CD4-positive, alpha-beta T cell treated with Interleukin-21 for 1 hour (primary cell): ENCODE measurements at regions not wholly inside any gene's neighbourhood (a gene's known extent, or its start where the extent isn't known, plus 50 kb on each side); places are given as distances from the start of the nearest gene placed in this dataset.
A peak's percentile ranks its signal among the peaks of the same experiment; 100 is the strongest.
"Not testable (repeated sequence)": the region's sequence is repeated elsewhere in the genome, so short reads cannot be mapped to it uniquely, and the experiment has no call there.

Experiments
- DNase-seq: peaks from one replicate; pipeline ENCODE4 v3.0.0-alpha.2; 2020

GRCh38 chr6:53446151-53446550, 97.4 kb upstream of the ELOVL5 start:
- no peak for DNase-seq

- DNase-seq: no peak
Measured at GRCh38 chr6:53441761-53442160, 93.0 kb upstream of the ELOVL5 start.

- no peak for DNase-seq
Measured at GRCh38 chr6:53441035-53441493, 92.3 kb upstream of the ELOVL5 start.

- no peak for DNase-seq
Measured at GRCh38 chr6:53440336-53440945, 91.7 kb upstream of the ELOVL5 start.

- no peak for DNase-seq
Measured at GRCh38 chr6:53439556-53439955, 90.8 kb upstream of the ELOVL5 start.

- peak; percentile 42 for DNase-seq
Measured at GRCh38 chr6:53437557-53438202, 88.9 kb upstream of the ELOVL5 start.

GRCh38 chr6:53436526-53437303, 88.0 kb upstream of the ELOVL5 start:
- no peak for DNase-seq

- DNase-seq: no peak
Measured at GRCh38 chr6:53433951-53434285, 85.2 kb upstream of the ELOVL5 start.

- no peak for DNase-seq
Measured at GRCh38 chr6:53433261-53433950, 84.7 kb upstream of the ELOVL5 start.

- no peak for DNase-seq
Measured at GRCh38 chr6:53432318-53433161, 83.8 kb upstream of the ELOVL5 start.

- no peak for DNase-seq
Measured at GRCh38 chr6:53431704-53432103, 83.0 kb upstream of the ELOVL5 start.

- DNase-seq: no peak
Measured at GRCh38 chr6:53429401-53429800, 80.7 kb upstream of the ELOVL5 start.

- DNase-seq: no peak
Measured at GRCh38 chr6:53428886-53429285, 80.1 kb upstream of the ELOVL5 start.

- DNase-seq: no peak
Measured at GRCh38 chr6:53426667-53427270, 78.0 kb upstream of the ELOVL5 start.

GRCh38 chr6:53426117-53426516, 77.4 kb upstream of the ELOVL5 start:
- no peak for DNase-seq

GRCh38 chr6:53424976-53425718, 76.4 kb upstream of the ELOVL5 start:
- DNase-seq: no peak

- DNase-seq: no peak
Measured at GRCh38 chr6:53424300-53424699, 75.5 kb upstream of the ELOVL5 start.

GRCh38 chr6:53423560-53423959, 74.8 kb upstream of the ELOVL5 start:
- DNase-seq: not testable (repeated sequence)

GRCh38 chr6:53419026-53419425, 70.3 kb upstream of the ELOVL5 start:
- no peak for DNase-seq

- DNase-seq: no peak
Measured at GRCh38 chr6:53418288-53418687, 69.5 kb upstream of the ELOVL5 start.

- no peak for DNase-seq
Measured at GRCh38 chr6:53417141-53417540, 68.4 kb upstream of the ELOVL5 start.
